ENCODE measurements at regions not wholly inside any gene's neighbourhood (a gene's known extent, or its start where the extent isn't known, plus 50 kb on each side); places are given as distances from the start of the nearest gene placed in this dataset.

DNA sequence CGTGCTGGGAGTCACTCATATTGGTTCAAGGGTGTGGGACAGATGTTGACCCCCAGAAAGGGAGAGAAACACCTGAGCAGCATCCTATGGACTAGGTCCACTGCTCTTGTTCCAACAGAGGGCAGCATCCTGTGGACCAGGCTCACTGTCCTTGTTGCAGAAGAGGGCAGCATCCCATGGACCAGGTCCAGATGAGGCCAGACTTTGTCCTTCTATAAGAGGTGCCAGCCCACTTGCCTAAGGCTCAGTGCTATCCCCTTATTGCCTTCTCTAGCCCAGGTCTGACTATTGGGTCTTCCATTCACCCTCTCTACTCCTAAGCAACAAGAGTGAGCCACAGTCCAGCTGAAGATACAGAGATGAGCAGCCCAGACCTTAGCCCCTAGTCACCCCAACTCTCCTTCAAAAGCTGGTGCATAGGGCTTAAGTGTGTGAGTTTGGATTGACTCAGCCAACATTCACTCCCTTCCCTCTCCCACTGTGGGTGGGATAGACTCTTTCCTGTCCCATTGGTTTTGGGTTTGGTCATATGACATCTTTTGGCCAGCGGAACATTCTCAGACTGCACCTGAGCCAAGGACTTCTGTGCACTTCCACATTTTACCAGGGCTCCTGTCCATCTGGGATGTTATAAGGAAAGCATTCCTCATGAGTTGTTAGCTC is 132.4 kb upstream of the GPC1 start:
- TF ChIP-seq, protein P1, sequence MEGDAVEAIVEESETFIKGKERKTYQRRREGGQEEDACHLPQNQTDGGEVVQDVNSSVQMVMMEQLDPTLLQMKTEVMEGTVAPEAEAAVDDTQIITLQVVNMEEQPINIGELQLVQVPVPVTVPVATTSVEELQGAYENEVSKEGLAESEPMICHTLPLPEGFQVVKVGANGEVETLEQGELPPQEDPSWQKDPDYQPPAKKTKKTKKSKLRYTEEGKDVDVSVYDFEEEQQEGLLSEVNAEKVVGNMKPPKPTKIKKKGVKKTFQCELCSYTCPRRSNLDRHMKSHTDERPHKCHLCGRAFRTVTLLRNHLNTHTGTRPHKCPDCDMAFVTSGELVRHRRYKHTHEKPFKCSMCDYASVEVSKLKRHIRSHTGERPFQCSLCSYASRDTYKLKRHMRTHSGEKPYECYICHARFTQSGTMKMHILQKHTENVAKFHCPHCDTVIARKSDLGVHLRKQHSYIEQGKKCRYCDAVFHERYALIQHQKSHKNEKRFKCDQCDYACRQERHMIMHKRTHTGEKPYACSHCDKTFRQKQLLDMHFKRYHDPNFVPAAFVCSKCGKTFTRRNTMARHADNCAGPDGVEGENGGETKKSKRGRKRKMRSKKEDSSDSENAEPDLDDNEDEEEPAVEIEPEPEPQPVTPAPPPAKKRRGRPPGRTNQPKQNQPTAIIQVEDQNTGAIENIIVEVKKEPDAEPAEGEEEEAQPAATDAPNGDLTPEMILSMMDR (conservative IDR thresholded peaks at IDR 0.05; ENCODE audit: control insufficient read depth, insufficient read depth, low read depth, low read length): no peak
- DNase-seq (ENCODE audit: low read depth): no peak
- H3K4me3 ChIP-seq (ENCODE audit: control insufficient read depth, low read depth, low read length): no peak overlapping the region

GRCh38 chr2:240303896-240304745 is 131.3 kb upstream of the GPC1 start:
- no peak overlapping the region for H3K4me3 ChIP-seq (ENCODE audit: control insufficient read depth, low read depth, low read length)
- TF ChIP-seq, protein P1 (conservative IDR thresholded peaks at IDR 0.05; ENCODE audit: control insufficient read depth, insufficient read depth, low read depth, low read length): no peak
- no peak for DNase-seq (ENCODE audit: low read depth)

GRCh38 chr2:240304746-240305161 is 130.7 kb upstream of the GPC1 start:
- DNase-seq (ENCODE audit: low read depth): no peak
- no peak overlapping the region for H3K4me3 ChIP-seq (ENCODE audit: control insufficient read depth, low read depth, low read length)
- TF ChIP-seq, protein P1 (conservative IDR thresholded peaks at IDR 0.05; ENCODE audit: control insufficient read depth, insufficient read depth, low read depth, low read length): no peak

DNA sequence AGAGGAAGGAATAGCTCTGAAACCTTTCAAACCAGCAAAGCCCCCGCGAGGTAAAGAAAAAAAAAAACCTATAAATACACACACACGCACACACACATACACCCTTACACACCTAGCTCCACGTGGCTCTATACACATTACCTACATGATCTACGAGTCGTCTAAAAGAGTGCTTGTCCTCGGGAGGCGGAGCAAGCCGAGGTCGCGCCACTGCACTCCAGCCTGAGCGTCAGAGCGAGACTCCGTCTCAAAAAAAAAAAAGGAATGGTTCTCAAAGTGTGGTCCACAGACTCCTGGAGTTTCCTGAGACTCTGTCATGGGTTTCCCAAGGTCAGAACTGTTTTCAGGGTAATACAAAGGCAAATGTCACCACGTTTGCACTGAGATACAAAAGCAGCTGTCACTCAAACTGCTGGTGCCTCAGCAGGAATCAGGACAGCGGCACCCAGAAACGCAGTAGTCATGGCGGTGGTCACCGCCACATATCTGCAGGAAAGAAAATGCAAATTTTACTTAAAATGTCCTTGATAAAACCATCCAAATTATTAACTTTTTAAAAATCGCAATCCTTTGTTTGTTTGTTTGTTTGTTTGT is 130.0 kb upstream of the GPC1 start:
- TF ChIP-seq, protein P1 (conservative IDR thresholded peaks at IDR 0.05; ENCODE audit: control insufficient read depth, insufficient read depth, low read depth, low read length): no peak
- DNase-seq (ENCODE audit: low read depth): no peak

GRCh38 chr2:240306185-240306584 is 129.3 kb upstream of the GPC1 start:
- DNase-seq (ENCODE audit: low read depth): no peak
- no peak overlapping the region for H3K4me3 ChIP-seq (ENCODE audit: control insufficient read depth, low read depth, low read length)
- TF ChIP-seq, protein P1 (conservative IDR thresholded peaks at IDR 0.05; ENCODE audit: control insufficient read depth, insufficient read depth, low read depth, low read length): no peak

More for the DNA sequence above, 130.0 kb upstream of the GPC1 start:
- H3K4me3 ChIP-seq (ENCODE audit: control insufficient read depth, low read depth, low read length): no peak overlapping the region

DNA sequence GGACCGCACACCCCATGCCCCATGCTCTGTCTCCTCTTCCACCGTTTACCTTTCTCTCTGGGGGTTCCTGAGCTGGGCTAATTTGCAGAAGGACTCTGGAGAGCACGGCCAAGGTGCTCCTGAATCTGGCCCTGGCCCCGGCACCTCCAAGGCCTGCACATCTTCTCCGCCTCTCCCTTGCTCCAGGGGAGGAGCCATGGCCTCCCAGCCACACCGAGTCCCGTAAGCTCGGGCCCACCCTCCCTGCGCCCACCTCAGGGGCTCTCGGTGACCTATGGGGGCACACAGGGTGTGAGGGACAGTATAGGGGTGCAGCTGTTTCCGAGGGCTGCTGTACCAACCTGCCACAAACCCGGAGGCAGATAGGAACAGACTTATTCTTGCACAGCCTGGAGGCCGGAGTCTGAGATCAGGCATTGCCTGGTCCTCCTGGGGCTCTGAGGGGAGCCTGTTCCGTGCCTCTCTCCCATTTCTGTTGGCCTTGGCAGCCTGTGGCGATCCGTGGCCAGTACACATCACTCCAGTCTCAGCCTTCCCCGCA is 127.3 kb upstream of the GPC1 start:
- TF ChIP-seq, protein P1 (conservative IDR thresholded peaks at IDR 0.05; ENCODE audit: control insufficient read depth, insufficient read depth, low read depth, low read length): no peak
- no peak for DNase-seq (ENCODE audit: low read depth)
- H3K4me3 ChIP-seq (ENCODE audit: control insufficient read depth, low read depth, low read length): no peak overlapping the region

Data from fibroblast of mammary gland (primary cell).